Esophagus muscularis mucosa (tissue), 3 donors: ENCODE measurements at regions not wholly inside any gene's neighbourhood (a gene's known extent, or its start where the extent isn't known, plus 50 kb on each side); places are given as distances from the start of the nearest gene placed in this dataset.

Source experiments
- POLR2A ChIP-seq: fragments of 450-650 bp; IDR thresholded peaks from one replicate; pipeline ENCODE4 v1.6.1; 2017; ENCODE audit warnings: antibody characterized with exemption, moderate library complexity, mild to moderate bottlenecking, low read depth
- TF ChIP-seq, protein P1 (sequence below), 3 experiments: fragments of 200-600 bp in 2 of 3; fragments of 450-650 bp in 1 of 3; sonication (generic) in 2 of 3; IDR thresholded peaks; one replicate each; pipeline ENCODE4 v1.5.1; 2017 to 2019; ENCODE audit warnings: antibody characterized with exemption in 3 of 3, mild to moderate bottlenecking in 2 of 3, moderate library complexity in 1 of 3

DNA sequence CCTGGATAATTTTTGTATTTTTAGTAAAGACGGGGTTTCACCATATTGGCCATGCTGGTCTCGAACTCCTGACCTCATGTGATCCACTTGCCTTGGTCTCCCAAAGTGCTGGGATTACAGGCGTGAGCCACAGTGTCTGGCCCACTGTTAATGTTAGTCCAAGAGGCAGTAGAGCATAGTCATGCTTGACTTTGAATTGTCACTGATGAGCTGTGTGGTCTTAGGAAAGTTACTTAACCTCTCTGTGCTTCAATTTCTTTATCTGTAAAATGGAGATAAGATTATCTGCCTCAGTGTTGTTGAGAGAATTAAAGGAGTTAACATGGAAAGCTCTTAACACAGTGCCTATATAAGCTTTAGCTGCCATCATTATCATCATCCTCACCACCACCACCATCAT, 78.1 kb downstream of the TBX3 start:
- TF ChIP-seq, protein P1, sequence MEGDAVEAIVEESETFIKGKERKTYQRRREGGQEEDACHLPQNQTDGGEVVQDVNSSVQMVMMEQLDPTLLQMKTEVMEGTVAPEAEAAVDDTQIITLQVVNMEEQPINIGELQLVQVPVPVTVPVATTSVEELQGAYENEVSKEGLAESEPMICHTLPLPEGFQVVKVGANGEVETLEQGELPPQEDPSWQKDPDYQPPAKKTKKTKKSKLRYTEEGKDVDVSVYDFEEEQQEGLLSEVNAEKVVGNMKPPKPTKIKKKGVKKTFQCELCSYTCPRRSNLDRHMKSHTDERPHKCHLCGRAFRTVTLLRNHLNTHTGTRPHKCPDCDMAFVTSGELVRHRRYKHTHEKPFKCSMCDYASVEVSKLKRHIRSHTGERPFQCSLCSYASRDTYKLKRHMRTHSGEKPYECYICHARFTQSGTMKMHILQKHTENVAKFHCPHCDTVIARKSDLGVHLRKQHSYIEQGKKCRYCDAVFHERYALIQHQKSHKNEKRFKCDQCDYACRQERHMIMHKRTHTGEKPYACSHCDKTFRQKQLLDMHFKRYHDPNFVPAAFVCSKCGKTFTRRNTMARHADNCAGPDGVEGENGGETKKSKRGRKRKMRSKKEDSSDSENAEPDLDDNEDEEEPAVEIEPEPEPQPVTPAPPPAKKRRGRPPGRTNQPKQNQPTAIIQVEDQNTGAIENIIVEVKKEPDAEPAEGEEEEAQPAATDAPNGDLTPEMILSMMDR (IDR thresholded peaks at IDR 0.05): no peak
- TF ChIP-seq POLR2A: no peak
